SK-N-MC (cell line): ENCODE measurements at regions not wholly inside any gene's neighbourhood (a gene's known extent, or its start where the extent isn't known, plus 50 kb on each side); places are given as distances from the start of the nearest gene placed in this dataset.

ENCODE experiments used
- DNase-seq: peaks from one replicate; pipeline ENCODE4 v3.0.0-alpha.2; 2011; ENCODE audit warnings: low read depth, low spot score
- H3K27ac ChIP-seq: fragments of 200-600 bp; sonication (generic); 2 replicates; pipeline ENCODE4 v1.5.1; 2016; ENCODE audit warnings: mixed run types
- H3K36me3 ChIP-seq: fragments of 200-600 bp; sonication (generic); 2 replicates; pipeline ENCODE4 v1.6.1; 2017; ENCODE audit warnings: antibody characterized with exemption, low read length, mixed read lengths; ENCODE audit not compliant: insufficient read depth
- H3K4me3 ChIP-seq: fragments of 200-600 bp; sonication (generic); 2 replicates; pipeline ENCODE4 v1.5.1; 2016
- H3K9ac ChIP-seq: fragments of 200-600 bp; sonication (generic); 2 replicates; pipeline ENCODE4 v1.8.0; 2017; ENCODE audit warnings: mixed run types, mixed read lengths; ENCODE audit not compliant: insufficient read length
- H3K9me3 ChIP-seq: fragments of 200-600 bp; sonication (generic); 2 replicates; pipeline ENCODE4 v1.6.1; 2017; ENCODE audit warnings: low read depth, mild to moderate bottlenecking, antibody characterized with exemption, low read length, moderate library complexity, mixed read lengths
- EZH2 ChIP-seq: fragments of 200-600 bp; sonication (generic); IDR thresholded peaks from one replicate; pipeline ENCODE4 v1.6.1; 2017; ENCODE audit warnings: antibody characterized with exemption
- FOXP2 ChIP-seq: optimal IDR thresholded peaks from 2 replicates; pipeline ENCODE3; 2011; ENCODE audit warnings: mild to moderate bottlenecking, moderate library complexity; ENCODE audit not compliant: insufficient read depth; ENCODE audit errors: extremely low read length, control extremely low read depth
- POLR2AphosphoS5 ChIP-seq: IDR thresholded peaks from 2 replicates; pipeline ENCODE4 v1.6.1; 2012; ENCODE audit warnings: mild to moderate bottlenecking, low read depth, low read length, borderline replicate concordance

DNA sequence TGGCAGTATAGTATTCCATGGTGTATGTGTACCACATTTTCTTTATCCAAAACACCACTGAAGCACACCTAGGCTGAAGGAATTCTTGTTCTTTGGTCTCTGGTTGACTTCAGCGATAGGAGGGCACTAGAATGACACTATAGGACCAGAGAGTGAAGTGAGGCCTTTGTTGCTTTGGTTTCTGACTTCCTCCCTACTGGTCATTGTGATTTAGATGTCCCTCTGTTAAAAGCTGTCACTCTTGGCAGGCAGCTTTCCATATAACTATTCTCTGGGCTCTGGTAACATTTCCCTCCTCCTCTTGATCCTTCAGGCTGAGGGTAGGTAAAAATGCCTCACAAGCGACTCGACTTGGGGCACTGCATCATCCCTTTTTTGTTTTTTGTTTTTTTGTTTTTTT, 236.3 kb downstream of the MAFB start:
- TF ChIP-seq FOXP2 (no peak), EZH2 (no peak), POLR2AphosphoS5 (no peak)
- Histone ChIP-seq H3K36me3 (no peaks in the 10 kb centered on the region), H3K9ac (no peak overlapping the region), H3K27ac (no peak overlapping the region), H3K4me3 (no peak overlapping the region), H3K9me3 (no peaks in the 10 kb centered on the region)
- DNase-seq, result no peak

DNA sequence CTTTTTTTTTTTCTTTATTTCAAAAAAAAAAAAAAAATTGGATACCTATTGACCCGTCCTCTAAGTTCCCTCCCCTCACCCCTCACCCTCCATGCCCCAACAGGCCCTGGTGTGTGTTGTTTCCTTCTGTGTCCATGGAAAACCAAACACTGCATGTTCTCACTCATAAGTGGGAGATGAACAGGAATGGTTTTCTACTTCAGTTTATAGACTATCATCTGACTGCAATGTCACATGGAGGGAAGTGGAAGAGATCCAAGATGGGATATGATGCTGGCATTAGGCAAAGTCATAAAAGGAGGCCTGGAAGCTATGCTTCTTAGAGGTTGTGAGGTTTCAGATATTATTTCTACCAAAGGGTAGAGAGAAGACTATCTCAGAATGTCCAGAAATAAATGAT, 237.5 kb downstream of the MAFB start:
- DNase-seq, result no peak
- no peak for TF ChIP-seq EZH2
- no peak for TF ChIP-seq POLR2AphosphoS5
- no peak for TF ChIP-seq FOXP2
- Histone ChIP-seq H3K4me3 (no peak overlapping the region), H3K9me3 (no peaks in the 10 kb centered on the region), H3K36me3 (no peaks in the 10 kb centered on the region), H3K9ac (no peak overlapping the region), H3K27ac (no peak overlapping the region)

DNA sequence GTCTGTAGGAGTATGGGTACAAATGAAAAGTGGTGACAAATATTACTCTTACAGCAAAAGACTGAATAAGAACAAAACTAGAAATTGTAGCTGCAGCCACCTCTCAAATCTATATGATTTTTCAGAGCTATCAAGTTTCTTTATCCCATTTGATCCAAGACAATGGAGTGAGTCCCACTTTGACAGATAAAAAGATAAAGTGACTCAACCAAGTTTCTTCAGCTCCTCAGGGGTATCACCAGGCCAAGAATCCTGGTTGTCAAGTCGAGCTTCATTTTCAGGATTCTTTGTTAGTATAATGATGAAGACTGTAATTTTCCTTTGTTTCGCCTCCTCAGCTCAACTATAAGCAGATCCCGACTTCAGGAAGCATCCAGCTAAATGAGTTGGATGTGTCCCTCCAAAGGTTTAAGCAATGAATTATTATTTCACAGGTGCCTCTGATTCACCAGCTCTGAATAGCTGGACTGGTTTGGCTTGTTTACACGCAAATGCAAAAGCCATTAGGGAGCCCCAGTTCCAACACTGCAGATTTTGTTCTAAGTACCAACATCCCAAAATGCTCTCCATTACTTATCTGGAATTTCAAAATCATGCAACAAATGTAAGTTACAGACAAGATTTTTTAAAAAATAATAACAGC, 238.9 kb downstream of the MAFB start:
- TF ChIP-seq POLR2AphosphoS5, result no peak
- no peak for TF ChIP-seq FOXP2
- no peak for TF ChIP-seq EZH2
- no peak for DNase-seq
- Histone ChIP-seq H3K4me3 (no peak overlapping the region), H3K9ac (no peak overlapping the region), H3K27ac (no peak overlapping the region), H3K9me3 (no peaks in the 10 kb centered on the region), H3K36me3 (no peaks in the 10 kb centered on the region)

DNA sequence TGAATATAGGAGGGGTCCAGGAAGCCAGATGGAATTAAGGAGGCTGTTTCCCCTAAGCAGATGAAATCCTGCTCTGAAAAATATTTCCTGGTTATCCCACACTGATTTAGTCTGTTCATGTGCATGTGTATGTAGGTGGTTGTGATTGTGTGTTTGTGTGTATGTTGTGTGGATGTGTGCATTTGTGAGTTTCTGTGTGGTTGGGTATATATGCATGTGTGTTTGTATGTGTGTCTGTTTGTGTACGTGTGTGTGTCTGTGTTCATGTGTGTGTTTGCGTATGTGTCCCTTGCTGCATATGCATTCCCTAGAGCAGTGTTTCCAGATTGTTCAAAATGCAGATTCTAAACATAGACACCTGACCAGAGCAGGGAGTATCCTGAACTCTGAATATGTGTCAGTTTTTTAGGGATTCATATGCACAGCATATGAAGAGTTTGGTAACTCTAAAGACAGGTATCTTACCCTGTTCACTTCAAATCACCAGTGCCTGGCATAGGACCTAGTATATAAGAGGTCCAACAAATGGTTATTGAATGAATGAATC, 239.8 kb downstream of the MAFB start:
- Histone ChIP-seq H3K27ac (no peak overlapping the region), H3K36me3 (no peaks in the 10 kb centered on the region), H3K4me3 (no peak overlapping the region), H3K9ac (no peak overlapping the region), H3K9me3 (no peaks in the 10 kb centered on the region)
- DNase-seq, result no peak
- TF ChIP-seq EZH2, result no peak
- TF ChIP-seq FOXP2, result no peak
- no peak for TF ChIP-seq POLR2AphosphoS5

DNA sequence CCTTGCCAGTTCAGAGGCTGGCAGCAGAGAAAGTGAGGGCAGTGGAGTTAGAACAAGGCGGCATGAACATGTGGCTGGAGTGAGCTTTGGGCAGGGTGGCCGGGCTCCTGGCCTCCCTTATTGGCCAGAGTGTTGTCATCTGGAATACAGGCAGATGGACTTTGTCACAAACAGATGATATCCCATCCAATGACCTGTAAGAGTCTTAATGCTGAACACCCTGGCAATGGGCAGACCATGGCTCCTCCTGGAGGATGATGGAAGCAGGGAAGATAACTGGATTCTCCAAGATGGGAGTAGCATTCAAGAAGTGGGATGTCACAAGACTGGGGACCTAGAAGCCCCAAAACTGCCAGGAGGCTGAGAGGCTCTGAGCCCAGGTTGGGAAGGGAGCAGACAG, 242.1 kb downstream of the MAFB start:
- Histone ChIP-seq H3K36me3 (no peaks in the 10 kb centered on the region), H3K9me3 (no peaks in the 10 kb centered on the region), H3K9ac (no peak overlapping the region), H3K4me3 (no peak overlapping the region), H3K27ac (no peak overlapping the region)
- no peak for DNase-seq
- TF ChIP-seq EZH2, result no peak
- TF ChIP-seq POLR2AphosphoS5, result no peak
- no peak for TF ChIP-seq FOXP2

DNA sequence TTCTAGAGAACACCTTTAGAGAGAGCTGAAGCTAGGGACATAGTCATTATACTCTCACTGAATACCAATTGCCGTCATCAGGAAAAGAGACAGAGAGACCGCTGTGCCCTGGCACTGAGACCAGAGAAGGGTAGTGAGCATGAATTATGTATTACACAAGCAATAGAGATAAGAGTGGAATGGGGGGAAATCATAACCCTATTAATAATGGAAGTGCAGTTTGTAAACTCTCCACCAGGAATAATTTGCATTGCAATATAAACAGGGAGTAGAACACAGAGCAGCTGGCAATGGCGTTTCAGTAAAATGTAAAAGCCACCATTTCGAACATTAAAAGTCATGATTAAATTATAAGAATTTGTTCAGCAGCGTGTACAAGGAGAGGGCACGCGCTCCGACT, 244.5 kb downstream of the MAFB start:
- H3K27ac ChIP-seq, result no peak overlapping the region
- no peak for TF ChIP-seq POLR2AphosphoS5
- no peak for TF ChIP-seq EZH2
- no peak for TF ChIP-seq FOXP2
- H3K4me3 ChIP-seq, result no peak overlapping the region
- no peaks in the 10 kb centered on the region for H3K36me3 ChIP-seq
- DNase-seq, result no peak
- H3K9me3 ChIP-seq, result no peaks in the 10 kb centered on the region
- no peak overlapping the region for H3K9ac ChIP-seq

DNA sequence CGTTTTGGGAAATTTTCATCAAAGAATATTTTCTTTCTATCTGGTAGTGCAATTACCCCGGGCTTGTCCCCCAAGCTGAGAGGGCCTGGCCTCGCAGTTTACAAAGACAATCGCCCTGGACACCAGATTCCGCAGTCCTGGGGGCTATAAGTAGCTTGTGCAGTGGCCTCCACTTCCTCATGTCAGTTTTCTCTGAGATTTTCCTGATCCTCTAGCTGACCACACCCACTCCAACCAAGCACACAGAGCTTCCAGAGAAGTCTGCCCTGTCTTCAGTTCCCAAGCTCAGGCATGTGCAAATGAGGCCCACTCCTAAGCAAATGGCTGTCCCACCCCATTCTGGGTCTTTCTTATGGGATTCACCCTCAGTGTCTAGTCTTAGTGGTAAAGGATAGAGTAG, 245.3 kb downstream of the MAFB start:
- H3K36me3 ChIP-seq, result no peaks in the 10 kb centered on the region
- H3K4me3 ChIP-seq, result no peak overlapping the region
- no peaks in the 10 kb centered on the region for H3K9me3 ChIP-seq
- no peak for DNase-seq
- no peak overlapping the region for H3K27ac ChIP-seq
- H3K9ac ChIP-seq, result no peak overlapping the region
- no peak for TF ChIP-seq POLR2AphosphoS5
- no peak for TF ChIP-seq FOXP2
- TF ChIP-seq EZH2, result no peak

DNA sequence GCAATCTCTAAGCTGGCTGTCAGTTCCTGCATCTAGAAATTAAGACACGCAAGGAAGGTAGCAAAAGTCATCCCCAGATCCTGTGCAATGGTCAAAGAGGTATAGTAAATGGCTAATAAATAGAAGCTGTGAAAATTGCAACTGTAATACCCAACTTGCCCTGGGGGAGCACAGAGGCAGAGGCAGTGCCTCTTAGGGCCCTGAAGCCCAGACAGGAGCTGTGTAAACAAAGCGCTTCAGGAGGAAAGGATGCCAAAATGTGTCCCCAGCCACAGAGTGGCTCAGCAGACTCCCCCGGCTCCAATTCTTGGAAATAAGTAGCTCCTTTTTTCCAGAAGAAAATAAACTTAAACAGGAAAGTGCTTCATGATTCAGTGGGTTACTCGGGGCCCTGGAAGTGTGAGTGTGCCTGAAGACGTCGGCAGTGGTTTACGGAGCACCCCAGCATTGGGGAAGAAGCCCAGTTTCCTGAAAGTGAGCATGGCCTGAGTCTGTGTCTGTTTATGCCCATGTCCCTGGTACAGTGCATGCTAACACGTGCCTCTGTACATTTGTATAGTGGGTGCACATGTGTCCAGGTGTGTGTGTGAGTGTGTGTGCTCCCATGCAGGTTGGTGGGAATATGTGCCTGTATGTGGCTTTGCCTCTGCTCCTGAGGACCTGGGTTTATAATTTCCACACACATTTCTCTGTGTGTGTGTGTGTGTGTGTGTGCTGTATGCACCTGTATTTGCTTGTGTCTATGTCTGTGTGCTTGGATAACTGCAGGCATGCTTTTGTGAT, 246.7 kb downstream of the MAFB start:
- Histone ChIP-seq H3K36me3 (no peaks in the 10 kb centered on the region), H3K27ac (peak overlapping the region; percentile 50; the same call in 1 of the 2 replicates), H3K9ac (peak overlapping the region; percentile 22), H3K4me3 (no peak overlapping the region), H3K9me3 (no peaks in the 10 kb centered on the region)
- DNase-seq, result no peak
- TF ChIP-seq EZH2, result no peak
- no peak for TF ChIP-seq POLR2AphosphoS5
- no peak for TF ChIP-seq FOXP2
